Ureter (tissue), 1 donor: ENCODE measurements at regions not wholly inside any gene's neighbourhood (a gene's known extent, or its start where the extent isn't known, plus 50 kb on each side); places are given as distances from the start of the nearest gene placed in this dataset.

Experiments used
- DNase-seq: peaks from one replicate; pipeline ENCODE4 v3.0.0-alpha.2; 2020; ENCODE audit warnings: low spot score
- donor health status: DM: yes; HTN: yes; CAD: no.

DNA sequence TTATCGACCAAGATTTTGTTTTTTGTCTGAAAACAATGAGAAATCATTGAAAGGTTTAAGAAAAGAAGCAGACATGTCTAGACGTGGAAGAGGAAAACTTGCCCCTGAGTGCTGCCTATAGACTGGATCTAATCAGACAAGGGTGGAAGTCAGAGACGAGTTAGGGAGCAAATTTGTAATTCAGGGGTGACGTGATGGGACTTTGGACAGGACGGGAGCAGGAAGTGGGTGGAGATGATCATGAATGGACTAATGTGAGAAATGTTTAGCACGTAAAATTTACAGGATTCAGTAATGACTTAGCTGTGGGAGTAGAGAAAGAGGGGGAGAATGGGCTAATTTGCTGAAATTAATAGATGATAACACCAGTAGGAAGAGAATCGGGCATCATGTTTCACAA is 117.0 kb upstream of the EPHA4 start:
- DNase-seq, result no peak

DNA sequence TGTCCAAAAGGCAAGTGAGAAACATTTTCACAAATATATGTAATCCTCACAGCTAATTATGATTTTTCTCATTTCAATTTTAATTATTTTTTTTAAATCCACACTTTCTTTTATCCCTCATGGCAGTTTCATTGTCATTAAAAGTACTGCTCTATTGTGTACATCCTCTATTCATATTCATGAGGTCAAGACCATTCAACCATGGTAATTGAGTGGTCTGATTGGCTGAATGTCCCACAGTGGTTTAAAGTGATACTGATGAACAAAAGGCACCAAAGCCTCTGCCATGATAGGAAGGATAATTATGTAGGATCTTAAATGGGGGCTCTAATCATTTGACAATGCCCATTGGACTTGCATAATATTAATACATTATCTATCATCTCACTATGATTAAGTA is 108.4 kb upstream of the EPHA4 start:
- no peak for DNase-seq

DNA sequence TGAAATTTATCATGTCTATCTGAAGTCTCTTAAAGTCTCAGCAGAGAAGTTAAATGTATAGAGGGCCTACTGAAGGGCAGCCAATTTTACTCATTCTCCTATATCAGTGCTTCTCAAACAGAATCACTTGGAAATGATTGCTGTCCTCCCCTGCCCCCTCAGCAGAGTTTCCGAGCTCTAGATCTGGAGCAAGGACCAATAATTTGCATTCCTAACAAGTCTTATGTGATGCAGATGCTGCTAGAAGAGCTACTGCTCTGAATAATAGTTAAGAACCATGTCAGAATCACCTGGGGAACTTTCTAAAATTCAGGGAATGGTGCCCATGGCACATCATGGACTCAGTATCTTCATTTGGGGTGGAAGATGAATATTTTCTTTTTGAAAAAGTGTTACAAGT is 105.6 kb upstream of the EPHA4 start:
- no peak for DNase-seq

- no peak for DNase-seq
These were observed 104.6 kb upstream of the EPHA4 start for GRCh38 chr2:221676566-221677172.

GRCh38 chr2:221675201-221675908 is 103.3 kb upstream of the EPHA4 start:
- DNase-seq, result no peak

DNA sequence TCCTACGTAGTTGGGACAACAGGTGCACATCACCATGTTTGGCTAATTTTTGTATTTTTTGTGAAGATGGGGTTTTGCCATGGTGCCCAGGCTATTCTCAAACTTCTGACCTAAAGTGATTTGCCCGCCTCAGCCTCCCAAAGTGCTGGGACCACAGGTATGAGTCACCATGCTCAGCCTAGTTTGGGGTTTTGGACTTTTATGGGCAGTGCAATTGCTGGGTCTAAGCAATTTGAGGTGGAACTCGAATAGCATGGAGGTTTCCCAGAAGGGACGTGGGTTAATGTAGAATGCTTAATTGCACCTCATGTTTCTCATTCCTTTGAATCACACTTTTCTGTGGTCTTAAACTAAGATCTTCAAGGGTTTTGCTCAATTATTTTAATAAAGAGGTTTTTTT is 102.3 kb upstream of the EPHA4 start:
- DNase-seq, result no peak

DNA sequence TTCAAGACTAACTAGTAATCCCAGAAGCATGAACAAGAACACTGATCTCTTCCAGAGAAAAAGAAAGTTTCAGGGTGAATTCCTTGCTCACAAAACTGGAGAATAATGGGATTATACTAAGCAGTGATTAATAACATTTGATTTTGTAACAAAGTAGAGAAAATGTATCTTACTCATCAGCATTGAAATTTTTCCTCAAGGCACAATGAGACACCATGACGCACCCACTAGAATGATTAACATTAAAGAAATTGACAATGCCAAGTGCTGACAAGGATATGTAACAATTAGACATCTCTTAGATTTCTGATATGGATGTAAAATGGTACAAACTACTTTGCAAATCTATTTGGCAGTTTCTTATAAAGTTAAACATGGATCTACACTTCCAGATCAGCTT is 101.1 kb upstream of the EPHA4 start:
- DNase-seq, result no peak

DNA sequence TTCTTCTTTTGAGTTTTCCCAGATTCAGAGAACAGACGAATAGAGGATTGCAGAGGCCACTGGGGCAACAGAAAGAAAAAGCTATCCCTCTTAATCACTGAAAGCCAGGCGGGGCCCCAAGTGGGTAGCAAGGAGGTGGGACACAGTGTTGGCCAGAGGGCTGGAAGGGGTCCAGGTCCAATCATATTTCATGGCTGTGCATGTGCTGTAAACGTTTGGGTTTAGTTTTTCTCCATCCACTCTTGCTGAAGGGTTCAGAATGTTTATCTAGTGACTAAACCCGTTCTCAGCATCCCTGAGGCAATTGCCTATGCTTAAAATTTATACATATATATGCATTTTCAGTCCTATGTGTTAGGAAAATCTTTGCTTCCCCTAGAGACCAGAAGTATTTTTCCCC is 99.4 kb upstream of the EPHA4 start:
- DNase-seq, result no peak

GRCh38 chr2:221662689-221663391 is 90.7 kb upstream of the EPHA4 start:
- no peak for DNase-seq

DNA sequence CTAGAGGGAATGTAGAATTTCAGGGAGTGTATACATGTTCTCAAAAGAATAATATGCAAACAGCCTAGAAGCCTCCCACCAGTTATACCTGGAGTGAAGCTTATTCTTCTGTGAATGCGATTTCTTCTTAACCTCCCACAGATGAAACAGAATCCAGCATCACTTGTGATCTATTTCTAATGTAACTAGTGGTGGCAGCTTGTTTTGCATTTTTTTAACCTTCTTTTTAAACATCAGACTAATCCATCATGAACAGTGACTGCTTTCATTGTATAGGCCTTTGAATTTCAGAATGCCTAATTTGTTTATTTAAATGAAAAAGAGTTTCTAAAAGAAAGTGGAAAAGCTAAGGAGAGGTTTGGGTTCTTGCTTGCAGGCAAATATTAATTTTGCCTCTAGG is 85.7 kb upstream of the EPHA4 start:
- DNase-seq, result no peak

- no peak for DNase-seq
These were observed 83.2 kb upstream of the EPHA4 start for GRCh38 chr2:221655300-221655699.

DNA sequence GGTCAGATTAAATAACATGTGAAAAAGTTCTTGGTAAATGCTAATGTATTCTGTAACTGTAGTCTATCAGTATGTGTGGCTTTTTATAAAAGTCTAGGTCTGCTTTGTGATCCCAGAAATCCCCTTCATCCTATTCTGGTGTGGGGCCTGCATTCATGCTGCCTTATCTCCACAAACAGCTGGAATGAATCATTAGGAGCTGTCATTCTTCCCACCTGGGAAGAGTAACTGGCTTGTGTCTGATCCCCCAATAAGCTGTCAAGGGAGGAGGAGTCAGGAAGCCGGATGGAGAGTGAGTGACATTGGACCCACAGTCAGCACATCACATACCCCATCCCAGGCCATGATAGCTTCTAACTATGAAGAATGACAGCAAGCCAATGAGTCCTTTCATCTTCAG is 81.1 kb upstream of the EPHA4 start:
- DNase-seq, result no peak

DNA sequence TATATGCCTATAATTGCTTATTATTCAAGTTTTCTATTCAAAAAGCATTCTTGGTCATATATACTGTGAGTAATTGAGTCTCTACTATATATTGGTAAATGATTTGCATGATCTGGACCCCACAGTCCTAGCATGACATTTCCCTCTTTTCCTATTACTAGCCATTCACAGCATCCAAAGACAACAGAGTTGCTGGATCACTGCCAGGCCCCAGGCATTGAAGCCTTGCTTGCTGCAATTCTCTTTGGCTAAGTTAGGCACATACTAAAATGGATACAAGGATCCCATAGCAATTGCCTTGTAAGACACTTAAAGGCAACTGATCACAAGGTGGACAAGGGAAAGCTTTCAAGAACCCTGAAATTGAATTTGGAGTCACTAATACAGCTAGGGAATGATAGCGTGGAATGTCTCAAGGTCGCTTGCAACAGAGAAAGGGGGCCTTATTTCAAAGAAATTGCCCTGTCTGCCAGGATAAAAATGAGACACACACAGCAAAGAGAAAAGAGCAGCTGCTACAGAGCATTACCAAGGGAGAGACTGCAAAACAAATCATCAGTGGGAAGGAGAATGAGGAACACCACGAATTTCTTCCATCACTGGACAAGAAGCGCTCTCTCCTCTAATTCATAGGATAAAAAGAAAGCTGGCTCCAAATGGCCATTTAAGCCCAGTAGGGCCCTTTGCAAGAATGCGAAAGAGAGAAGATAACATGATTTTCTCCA is 77.1 kb upstream of the EPHA4 start:
- peak; percentile 51 for DNase-seq

GRCh38 chr2:221642447-221642846 is 70.3 kb upstream of the EPHA4 start:
- no peak for DNase-seq

GRCh38 chr2:221641181-221641871 is 69.2 kb upstream of the EPHA4 start:
- DNase-seq, result no peak

DNA sequence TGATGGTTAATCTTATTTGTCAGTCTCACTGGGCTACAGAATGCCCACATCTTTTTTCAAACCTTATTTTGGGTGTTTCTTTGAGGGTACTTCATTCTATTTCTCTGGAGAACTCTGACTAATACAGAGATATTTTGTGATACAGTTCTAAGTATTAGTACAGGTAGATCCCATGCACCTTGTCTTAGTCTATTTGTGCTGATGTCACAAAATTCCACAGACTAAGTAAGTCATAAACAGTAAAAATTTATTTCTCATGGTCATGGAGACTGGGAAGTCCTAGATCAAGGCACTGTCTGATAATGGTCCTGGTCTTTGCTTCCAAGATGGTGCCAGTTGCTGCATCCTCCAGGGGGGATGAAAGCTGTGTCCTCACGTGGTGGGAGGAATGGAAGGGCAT is 68.6 kb upstream of the EPHA4 start:
- no peak for DNase-seq

DNA sequence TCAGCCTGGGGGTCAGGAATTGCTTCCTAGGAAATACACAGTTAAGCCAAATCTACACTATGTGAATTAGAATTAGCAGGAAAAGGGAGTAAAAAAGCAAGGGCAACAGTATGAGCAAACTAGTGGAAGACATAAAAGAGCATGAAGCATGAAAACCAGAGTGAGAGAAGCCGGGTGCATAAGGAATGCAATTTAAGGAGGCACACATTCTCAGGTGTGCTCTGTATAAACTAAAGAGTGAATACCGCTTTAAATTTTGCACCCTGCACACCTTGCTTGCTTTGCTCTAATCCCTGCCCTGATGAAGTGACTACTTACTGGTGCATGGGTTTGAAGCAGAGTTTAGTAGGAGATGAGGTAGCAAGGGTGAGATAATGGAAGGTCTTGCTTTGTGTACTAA is 65.7 kb upstream of the EPHA4 start:
- no peak for DNase-seq

DNA sequence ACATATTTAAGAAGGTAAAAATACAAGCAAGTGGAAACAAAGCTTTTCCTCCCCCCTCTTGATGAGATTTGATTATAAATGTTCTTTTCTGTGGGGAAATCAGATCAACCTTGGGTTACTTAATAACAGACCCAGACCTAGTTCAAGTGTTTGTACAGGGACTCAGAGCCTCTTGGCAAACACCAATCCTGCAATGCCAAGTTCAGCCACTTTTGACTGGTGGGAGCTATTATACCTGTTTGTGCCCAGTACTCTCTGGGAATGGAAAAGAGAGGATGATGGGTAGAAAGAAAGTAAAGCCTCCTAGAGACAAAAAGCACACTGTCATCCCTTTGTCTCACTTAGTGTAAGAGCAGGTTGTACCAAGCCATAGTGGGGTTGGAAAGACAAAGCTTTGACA is 63.8 kb upstream of the EPHA4 start:
- DNase-seq, result no peak

DNA sequence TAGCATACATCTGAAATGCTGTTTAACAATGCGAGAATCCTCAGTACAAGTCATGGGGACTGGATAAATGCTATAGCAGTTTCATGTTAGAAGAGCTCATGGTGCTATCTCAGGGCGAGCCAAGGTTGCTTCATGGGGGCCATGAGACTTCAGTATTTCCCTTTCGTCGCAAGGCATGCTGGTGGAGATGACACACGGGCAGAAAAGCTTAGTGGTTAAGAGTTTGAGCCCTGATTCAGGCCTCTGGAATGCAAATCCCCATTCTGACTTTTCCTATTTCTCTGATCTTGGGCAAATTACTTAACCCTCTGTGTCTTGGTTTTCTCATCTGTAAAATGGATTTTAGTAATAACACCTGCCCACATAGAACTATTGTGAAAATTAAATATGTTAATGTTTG is 57.4 kb upstream of the EPHA4 start:
- no peak for DNase-seq

DNA sequence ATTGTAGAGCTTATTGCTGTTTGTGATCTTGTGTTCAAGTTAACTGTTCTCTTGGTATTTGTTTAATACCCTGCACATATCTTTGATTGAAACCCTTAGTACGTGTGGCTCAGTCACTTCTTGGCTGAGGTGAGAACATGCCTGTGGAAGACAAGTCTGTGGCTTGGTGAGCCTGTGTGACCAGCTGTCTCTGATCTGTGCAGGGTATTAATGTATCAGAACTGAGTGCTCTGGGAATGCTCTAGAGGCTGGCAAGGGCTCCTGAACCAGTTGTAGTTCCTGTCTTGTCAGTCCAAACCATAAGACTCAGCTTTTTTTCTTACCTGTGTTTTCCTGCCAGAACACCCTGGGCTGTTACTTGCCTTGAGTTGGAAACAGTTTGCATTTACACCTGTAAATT is 52.4 kb upstream of the EPHA4 start:
- DNase-seq, result no peak
